HG03039 (cell line): ENCODE measurements at regions not wholly inside any gene's neighbourhood (a gene's known extent, or its start where the extent isn't known, plus 50 kb on each side); places are given as distances from the start of the nearest gene placed in this dataset.

ENCODE experiments used
- ATAC-seq: cut with Tn5 transposase; IDR thresholded peaks from one replicate; pipeline ENCODE4 v1.9.1; 2021; ENCODE audit warnings: mild to moderate bottlenecking, moderate library complexity; ENCODE audit not compliant: unreplicated experiment

GRCh38 chr1:38097284-38097898 lies 50.8 kb upstream of the POU3F1 start:
- ATAC-seq = no peak
